ENCODE measurements at regions not wholly inside any gene's neighbourhood (a gene's known extent, or its start where the extent isn't known, plus 50 kb on each side); places are given as distances from the start of the nearest gene placed in this dataset.
A peak's percentile ranks its signal among the peaks of the same experiment; 100 is the strongest.

- no peak overlapping the region for H3K27ac ChIP-seq (ENCODE audit: low read depth, low read length, poor library complexity, severe bottlenecking)
- no peaks in the 10 kb centered on the region for H3F3A ChIP-seq (ENCODE audit: insufficient read depth, low read length)
- no peak overlapping the region for H2AFZ ChIP-seq (ENCODE audit: low read length)
- no peaks in the 10 kb centered on the region for H3K4me1 ChIP-seq (ENCODE audit: insufficient read depth, low read length, severe bottlenecking)
- H3K4me3 ChIP-seq (ENCODE audit: low read depth, low read length, poor library complexity, severe bottlenecking), result no peak overlapping the region
- no peaks in the 10 kb centered on the region for H3K36me3 ChIP-seq (ENCODE audit: insufficient read depth, low read length)
- no peaks in the 10 kb centered on the region for H3K79me2 ChIP-seq (ENCODE audit: insufficient read depth, low read length)
- H4K20me1 ChIP-seq (ENCODE audit: insufficient read depth, low read length), result no peaks in the 10 kb centered on the region
- no peaks in the 10 kb centered on the region for H3K9me2 ChIP-seq (ENCODE audit: low read depth, low read length)
- TF ChIP-seq CTCF (IDR thresholded peaks at IDR 0.05; ENCODE audit: low read length), result peak; percentile 35; the same call in 1 of the 2 replicates
- TF ChIP-seq EZH2 (IDR thresholded peaks at IDR 0.05; ENCODE audit: borderline replicate concordance, low read length), result no peak
- H3K4me2 ChIP-seq (ENCODE audit: low read length), result no peak overlapping the region
- no peaks in the 10 kb centered on the region for H3K27me3 ChIP-seq (ENCODE audit: insufficient read depth, low read length)
- H3K9ac ChIP-seq (ENCODE audit: low read length), result no peak overlapping the region
- no peaks in the 10 kb centered on the region for H3K9me3 ChIP-seq (ENCODE audit: low read length)
These were observed 605.0 kb upstream of the PKN2 start for GRCh38 chr1:88079036-88079435.

- no peaks in the 10 kb centered on the region for H3K9me3 ChIP-seq (ENCODE audit: low read length)
- no peaks in the 10 kb centered on the region for H3F3A ChIP-seq (ENCODE audit: insufficient read depth, low read length)
- H3K27me3 ChIP-seq (ENCODE audit: insufficient read depth, low read length), result no peaks in the 10 kb centered on the region
- H3K79me2 ChIP-seq (ENCODE audit: insufficient read depth, low read length), result no peaks in the 10 kb centered on the region
- no peak overlapping the region for H3K4me3 ChIP-seq (ENCODE audit: low read depth, low read length, poor library complexity, severe bottlenecking)
- no peak for TF ChIP-seq EZH2 (IDR thresholded peaks at IDR 0.05; ENCODE audit: borderline replicate concordance, low read length)
- no peak for TF ChIP-seq CTCF (IDR thresholded peaks at IDR 0.05; ENCODE audit: low read length)
- no peak overlapping the region for H3K27ac ChIP-seq (ENCODE audit: low read depth, low read length, poor library complexity, severe bottlenecking)
- H3K36me3 ChIP-seq (ENCODE audit: insufficient read depth, low read length), result no peaks in the 10 kb centered on the region
- no peak overlapping the region for H2AFZ ChIP-seq (ENCODE audit: low read length)
- no peak overlapping the region for H3K9ac ChIP-seq (ENCODE audit: low read length)
- H4K20me1 ChIP-seq (ENCODE audit: insufficient read depth, low read length), result no peaks in the 10 kb centered on the region
- no peak overlapping the region for H3K4me2 ChIP-seq (ENCODE audit: low read length)
- no peaks in the 10 kb centered on the region for H3K4me1 ChIP-seq (ENCODE audit: insufficient read depth, low read length, severe bottlenecking)
- no peaks in the 10 kb centered on the region for H3K9me2 ChIP-seq (ENCODE audit: low read depth, low read length)
These were observed 603.2 kb upstream of the PKN2 start for GRCh38 chr1:88080875-88081274.

GRCh38 chr1:88088481-88088880 lies 595.6 kb upstream of the PKN2 start:
- no peak for TF ChIP-seq EZH2 (IDR thresholded peaks at IDR 0.05; ENCODE audit: borderline replicate concordance, low read length)
- no peak for TF ChIP-seq CTCF (IDR thresholded peaks at IDR 0.05; ENCODE audit: low read length)
- H3K36me3 ChIP-seq (ENCODE audit: insufficient read depth, low read length), result no peaks in the 10 kb centered on the region
- H3K9me2 ChIP-seq (ENCODE audit: low read depth, low read length), result no peaks in the 10 kb centered on the region
- no peaks in the 10 kb centered on the region for H3F3A ChIP-seq (ENCODE audit: insufficient read depth, low read length)
- H2AFZ ChIP-seq (ENCODE audit: low read length), result no peak overlapping the region
- H3K27ac ChIP-seq (ENCODE audit: low read depth, low read length, poor library complexity, severe bottlenecking), result no peak overlapping the region
- no peaks in the 10 kb centered on the region for H3K4me1 ChIP-seq (ENCODE audit: insufficient read depth, low read length, severe bottlenecking)
- H3K9ac ChIP-seq (ENCODE audit: low read length), result no peak overlapping the region
- H3K9me3 ChIP-seq (ENCODE audit: low read length), result no peaks in the 10 kb centered on the region
- H3K4me2 ChIP-seq (ENCODE audit: low read length), result no peak overlapping the region
- no peaks in the 10 kb centered on the region for H4K20me1 ChIP-seq (ENCODE audit: insufficient read depth, low read length)
- no peaks in the 10 kb centered on the region for H3K27me3 ChIP-seq (ENCODE audit: insufficient read depth, low read length)
- no peak overlapping the region for H3K4me3 ChIP-seq (ENCODE audit: low read depth, low read length, poor library complexity, severe bottlenecking)
- no peaks in the 10 kb centered on the region for H3K79me2 ChIP-seq (ENCODE audit: insufficient read depth, low read length)

Data from OCI-LY1 (cell line).